Stimulated activated naive CD8-positive, alpha-beta T cell treated with anti-CD3 and anti-CD28 coated beads, Interleukin-15, Interleukin-2, amounts not matched to agents 100 ng/mL and 50 ng/mL, for 24 hours (primary cell): ENCODE measurements at regions not wholly inside any gene's neighbourhood (a gene's known extent, or its start where the extent isn't known, plus 50 kb on each side); places are given as distances from the start of the nearest gene placed in this dataset.

Experiments
- H3K27ac Mint-ChIP-seq: one replicate; pipeline ENCODE4 v1.8.0; 2021; ENCODE audit warnings: mild to moderate bottlenecking, mixed read lengths
- H3K27me3 Mint-ChIP-seq: one replicate; pipeline ENCODE4 v1.8.0; 2021; ENCODE audit warnings: mixed read lengths
- H3K36me3 Mint-ChIP-seq: one replicate; pipeline ENCODE4 v1.8.0; 2021; ENCODE audit warnings: low read depth, mixed read lengths
- H3K4me1 Mint-ChIP-seq: one replicate; pipeline ENCODE4 v1.8.0; 2021; ENCODE audit warnings: low read depth, mixed read lengths
- H3K4me3 Mint-ChIP-seq: one replicate; pipeline ENCODE4 v1.8.0; 2021; ENCODE audit warnings: mild to moderate bottlenecking, mixed read lengths
- H3K9me3 Mint-ChIP-seq: one replicate; pipeline ENCODE4 v1.8.0; 2021; ENCODE audit warnings: mixed read lengths

DNA sequence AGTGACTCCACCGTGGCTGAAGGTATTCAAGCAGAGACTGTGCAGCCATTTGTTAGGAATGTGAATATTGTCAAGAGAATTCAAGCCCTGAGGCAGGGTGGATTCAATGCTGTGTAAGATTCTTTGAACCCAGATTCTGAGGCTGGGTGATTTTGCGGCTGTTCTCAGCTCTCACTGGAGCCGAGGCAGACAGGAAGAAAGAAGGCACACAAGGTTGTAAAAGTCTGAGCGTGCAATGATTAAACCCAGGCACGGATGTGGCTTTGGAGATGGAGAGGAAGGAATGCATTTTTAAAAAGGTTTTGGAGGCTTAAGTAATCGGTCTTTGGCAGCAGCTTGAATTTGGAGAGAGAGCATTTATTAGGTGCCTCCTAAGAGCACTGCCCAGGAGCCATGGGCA lies 187.9 kb downstream of the KATNAL1 start:
- peak overlapping the region; percentile 6 for H3K27ac Mint-ChIP-seq
- H3K9me3 Mint-ChIP-seq = no peaks in the 10 kb centered on the region
- peaks cover 48% of the 10 kb centered on the region for H3K4me1 Mint-ChIP-seq
- H3K27me3 Mint-ChIP-seq = peaks cover 3% of the 10 kb centered on the region
- no peaks in the 10 kb centered on the region for H3K36me3 Mint-ChIP-seq
- no peak overlapping the region for H3K4me3 Mint-ChIP-seq

DNA sequence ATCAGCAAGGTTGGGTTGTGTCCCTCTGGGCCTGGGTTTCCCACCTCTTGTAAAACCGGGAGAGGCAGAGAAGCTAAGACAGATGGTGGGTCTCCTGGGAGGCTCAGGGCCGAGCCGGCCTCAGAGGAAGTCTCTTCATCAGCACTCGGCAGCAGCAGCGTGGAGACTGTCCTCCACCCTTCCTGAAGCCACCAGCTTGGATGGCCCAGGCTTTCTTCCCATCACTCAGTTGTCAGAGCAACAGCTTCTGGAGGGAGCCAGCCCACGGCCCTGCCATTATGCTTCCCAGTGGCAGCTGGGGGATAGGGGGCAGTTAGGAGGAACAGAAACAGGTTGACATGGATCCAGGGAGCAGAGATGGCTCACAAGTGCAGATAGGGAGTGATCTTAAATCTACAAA lies 191.0 kb downstream of the KATNAL1 start:
- Mint-ChIP-seq H3K27me3 (peaks cover 3% of the 10 kb centered on the region), H3K9me3 (no peaks in the 10 kb centered on the region), H3K4me1 (peaks cover 64% of the 10 kb centered on the region), H3K36me3 (no peaks in the 10 kb centered on the region), H3K27ac (no peak overlapping the region), H3K4me3 (no peak overlapping the region)

DNA sequence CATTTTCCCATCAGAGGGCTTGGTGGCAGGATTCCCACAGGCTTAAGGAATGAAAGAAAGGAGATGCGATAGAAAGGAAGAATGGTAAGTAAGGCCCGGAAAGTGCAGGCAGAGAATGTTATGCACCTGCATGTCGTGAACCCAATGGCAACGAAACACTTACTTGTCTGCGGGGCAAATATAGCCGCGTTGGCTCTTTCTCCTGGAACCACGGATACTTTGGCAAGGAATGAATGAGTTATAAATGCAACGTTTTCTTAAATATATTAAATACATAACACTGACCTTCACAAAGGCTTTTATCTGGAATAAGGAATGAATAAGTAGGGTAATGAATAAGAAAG lies 192.1 kb downstream of the KATNAL1 start:
- Mint-ChIP-seq H3K4me1 (peaks cover 52% of the 10 kb centered on the region), H3K27ac (no peak overlapping the region), H3K27me3 (peaks cover 3% of the 10 kb centered on the region), H3K36me3 (no peaks in the 10 kb centered on the region), H3K9me3 (no peaks in the 10 kb centered on the region), H3K4me3 (peak overlapping the region; percentile 78)

DNA sequence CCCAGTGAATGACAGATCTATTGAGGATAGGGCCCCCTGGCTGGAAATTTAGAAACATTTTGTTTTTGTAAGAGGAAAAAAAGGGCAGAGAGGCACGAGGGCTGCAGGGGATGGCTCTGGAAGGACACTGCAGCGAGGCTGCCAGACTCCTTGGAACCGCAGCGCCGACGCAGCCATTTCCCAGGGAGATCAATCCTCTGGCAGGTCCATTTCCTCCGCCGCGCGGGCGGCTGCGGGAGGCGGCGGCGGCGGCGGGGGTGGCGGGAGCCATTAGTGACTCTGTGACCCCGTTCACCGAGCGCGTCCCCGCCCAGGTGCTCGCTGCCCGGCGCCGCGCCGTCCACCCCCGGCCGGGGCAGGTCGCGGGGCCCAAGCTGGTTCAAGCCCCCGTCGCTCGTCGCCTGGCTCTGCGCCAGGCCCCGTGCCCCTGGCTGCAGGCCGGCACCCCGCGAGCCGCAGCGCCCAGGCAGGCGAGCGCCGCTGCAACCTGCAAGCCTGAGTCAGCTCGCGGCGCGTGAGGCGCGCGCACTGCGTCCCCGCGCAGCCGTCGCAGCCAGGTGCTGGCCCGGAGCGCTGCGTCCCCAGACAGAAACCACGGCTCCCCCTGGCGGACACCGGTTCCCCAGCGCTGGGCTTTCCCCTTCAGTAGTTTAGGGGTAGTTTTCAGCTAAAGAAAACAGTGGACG lies 192.6 kb downstream of the KATNAL1 start:
- H3K9me3 Mint-ChIP-seq = no peaks in the 10 kb centered on the region
- H3K36me3 Mint-ChIP-seq = no peaks in the 10 kb centered on the region
- H3K4me3 Mint-ChIP-seq = peak overlapping the region; percentile 83
- peak overlapping the region; percentile 8 for H3K27ac Mint-ChIP-seq
- H3K27me3 Mint-ChIP-seq = peaks cover 3% of the 10 kb centered on the region
- peaks cover 47% of the 10 kb centered on the region for H3K4me1 Mint-ChIP-seq

DNA sequence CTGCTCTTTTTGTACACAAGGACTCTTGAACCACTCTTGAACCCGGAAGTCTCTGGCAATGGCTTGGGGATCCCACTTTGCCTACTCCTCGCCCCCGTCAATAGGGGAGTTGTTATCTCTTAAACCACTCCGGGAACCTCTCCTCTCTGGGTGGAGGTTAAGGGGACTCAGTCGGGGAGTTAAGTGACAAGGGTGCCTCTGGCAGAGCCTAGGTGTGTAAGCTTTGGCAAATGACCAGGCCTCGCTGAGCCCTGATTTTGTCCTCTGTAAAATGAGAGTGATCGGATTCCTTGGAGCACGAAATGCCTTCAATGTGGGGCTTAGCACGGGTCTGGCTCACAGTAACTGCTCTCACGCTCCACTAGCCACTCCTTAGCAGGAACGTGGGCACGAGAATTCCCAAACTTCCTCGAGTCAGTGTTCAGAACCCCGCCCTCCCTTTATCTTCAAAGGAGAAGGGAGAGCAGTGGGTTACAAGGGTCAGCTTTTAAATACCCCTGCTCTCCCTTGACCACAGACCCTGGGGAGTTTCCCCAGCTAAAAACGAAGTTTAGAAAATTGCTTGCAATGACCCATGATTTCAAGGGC lies 193.3 kb downstream of the KATNAL1 start:
- Mint-ChIP-seq H3K36me3 (no peaks in the 10 kb centered on the region), H3K27ac (peak overlapping the region; percentile 8), H3K9me3 (no peaks in the 10 kb centered on the region), H3K4me3 (peak overlapping the region; percentile 83), H3K4me1 (peaks cover 41% of the 10 kb centered on the region), H3K27me3 (peaks cover 3% of the 10 kb centered on the region)

DNA sequence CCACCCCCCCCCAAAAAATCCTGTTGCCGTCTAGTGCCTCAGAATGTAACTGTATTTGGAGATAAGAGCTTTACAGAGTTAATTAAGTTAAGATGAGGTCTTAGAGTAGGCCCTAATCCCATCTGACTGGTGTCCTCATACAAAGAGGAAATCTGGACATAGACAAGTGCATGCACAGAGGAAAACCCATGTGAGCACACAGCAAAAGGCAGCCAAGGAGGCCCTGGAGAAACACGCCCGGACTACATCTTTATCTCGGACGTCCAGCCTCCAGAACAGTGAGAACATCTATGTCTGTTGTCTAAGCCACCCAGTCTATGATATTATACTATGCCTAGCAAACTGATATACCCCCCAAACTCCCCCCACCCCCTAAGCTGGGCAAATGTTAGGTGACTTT lies 193.8 kb downstream of the KATNAL1 start:
- Mint-ChIP-seq H3K27me3 (peaks cover 3% of the 10 kb centered on the region), H3K4me3 (no peak overlapping the region), H3K9me3 (no peaks in the 10 kb centered on the region), H3K4me1 (peaks cover 40% of the 10 kb centered on the region), H3K27ac (no peak overlapping the region), H3K36me3 (no peaks in the 10 kb centered on the region)

DNA sequence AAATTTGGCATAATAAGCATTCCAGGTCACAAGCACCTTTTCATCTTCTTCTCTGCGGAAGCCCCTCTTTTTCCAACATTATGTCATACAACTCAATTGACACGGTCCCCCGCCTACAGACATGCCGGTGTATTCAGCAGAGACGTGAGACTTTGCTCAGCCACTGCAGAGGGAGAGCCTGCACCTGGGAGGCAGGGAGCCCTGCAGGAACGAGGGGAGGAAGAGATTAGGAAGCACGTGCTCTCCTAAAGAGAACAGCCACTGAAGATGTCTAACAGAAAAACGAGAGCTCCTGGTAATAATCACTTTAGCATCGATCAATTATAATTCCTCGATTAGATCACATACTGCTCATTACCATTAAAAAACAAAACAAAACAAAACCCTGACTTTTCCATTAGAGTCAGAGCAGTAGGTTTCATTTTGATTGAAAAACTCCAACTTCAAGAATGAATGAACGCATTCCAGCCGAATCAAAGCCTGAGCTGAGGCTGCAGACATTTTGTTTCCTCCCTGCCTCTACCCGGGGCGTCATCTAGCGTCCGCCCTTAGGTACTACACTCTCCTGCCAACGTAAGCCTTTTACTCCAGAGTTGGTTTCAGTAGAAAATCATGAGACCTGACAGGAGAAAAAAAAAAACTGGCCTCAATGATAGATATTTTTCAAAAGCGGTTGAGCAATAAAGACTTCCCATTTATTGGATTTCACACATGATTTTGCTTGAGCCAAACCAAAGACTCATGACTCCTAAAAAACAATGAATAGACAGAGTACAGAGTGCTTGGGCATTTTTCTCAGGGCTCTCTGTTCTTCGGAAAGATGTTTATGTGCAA lies 194.5 kb downstream of the KATNAL1 start:
- Mint-ChIP-seq H3K27me3 (peaks cover 3% of the 10 kb centered on the region), H3K4me3 (peak overlapping the region; percentile 54), H3K27ac (no peak overlapping the region), H3K4me1 (peaks cover 36% of the 10 kb centered on the region), H3K36me3 (no peaks in the 10 kb centered on the region), H3K9me3 (no peaks in the 10 kb centered on the region)

DNA sequence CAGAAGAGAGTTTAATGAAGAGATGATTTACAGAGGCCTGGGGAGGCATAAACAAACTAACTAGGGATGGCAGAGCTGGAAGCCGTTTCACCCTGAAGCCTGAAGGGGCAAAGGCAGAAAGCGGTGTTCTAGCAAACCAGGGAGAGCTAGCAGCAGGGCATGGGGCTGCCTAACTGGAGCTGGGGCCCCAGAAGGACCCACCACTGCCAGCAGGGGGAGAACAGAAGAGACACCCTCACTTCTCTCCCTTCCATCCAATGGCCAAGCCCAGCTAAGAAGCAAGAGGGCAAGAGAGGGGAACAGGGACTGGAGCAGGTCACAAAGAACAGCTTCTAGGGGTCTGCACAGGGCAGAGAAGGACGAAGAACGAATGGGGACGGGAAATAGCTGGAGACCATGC lies 195.5 kb downstream of the KATNAL1 start:
- H3K4me3 Mint-ChIP-seq = no peak overlapping the region
- no peaks in the 10 kb centered on the region for H3K27me3 Mint-ChIP-seq
- H3K9me3 Mint-ChIP-seq = no peaks in the 10 kb centered on the region
- H3K36me3 Mint-ChIP-seq = no peaks in the 10 kb centered on the region
- H3K27ac Mint-ChIP-seq = no peak overlapping the region
- peaks cover 36% of the 10 kb centered on the region for H3K4me1 Mint-ChIP-seq

DNA sequence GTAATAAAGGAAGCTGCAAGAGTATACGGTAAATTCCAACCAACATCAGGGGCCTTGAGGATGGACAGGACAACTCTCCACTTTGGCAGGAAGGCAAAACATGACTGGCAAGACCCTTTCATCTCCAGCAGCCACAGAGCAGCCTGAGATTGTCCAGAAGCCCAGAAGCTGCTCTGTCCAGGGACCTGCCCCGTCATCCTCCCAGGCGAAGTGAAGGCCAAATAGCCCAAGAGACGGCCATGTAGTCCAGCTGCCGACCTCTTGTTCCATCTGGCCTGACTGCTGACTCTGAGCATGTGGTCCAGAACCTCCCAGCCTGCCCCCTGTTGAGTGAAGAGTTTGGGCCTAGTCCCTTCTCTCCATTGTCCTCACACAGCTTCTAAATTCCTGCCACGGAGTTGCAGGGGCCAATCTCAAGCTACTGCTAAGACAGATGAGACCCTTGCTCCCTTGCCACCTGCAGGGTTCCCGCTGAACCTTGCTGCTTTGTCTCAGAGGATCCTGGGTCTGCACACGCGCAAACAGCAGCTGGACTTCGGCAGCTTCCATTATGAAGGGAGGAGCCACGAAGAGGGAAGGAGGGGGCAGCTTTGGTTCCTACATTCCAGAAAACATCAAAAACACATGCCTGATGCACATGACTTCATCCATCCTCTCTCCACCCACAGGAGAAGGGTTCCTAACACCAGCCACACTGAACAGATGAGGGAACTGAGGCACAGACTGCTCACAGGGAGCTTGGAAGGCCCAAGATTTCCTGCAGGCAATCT lies 196.9 kb downstream of the KATNAL1 start:
- H3K4me1 Mint-ChIP-seq = peaks cover 31% of the 10 kb centered on the region
- no peaks in the 10 kb centered on the region for H3K9me3 Mint-ChIP-seq
- H3K36me3 Mint-ChIP-seq = no peaks in the 10 kb centered on the region
- no peak overlapping the region for H3K4me3 Mint-ChIP-seq
- no peak overlapping the region for H3K27ac Mint-ChIP-seq
- no peaks in the 10 kb centered on the region for H3K27me3 Mint-ChIP-seq

DNA sequence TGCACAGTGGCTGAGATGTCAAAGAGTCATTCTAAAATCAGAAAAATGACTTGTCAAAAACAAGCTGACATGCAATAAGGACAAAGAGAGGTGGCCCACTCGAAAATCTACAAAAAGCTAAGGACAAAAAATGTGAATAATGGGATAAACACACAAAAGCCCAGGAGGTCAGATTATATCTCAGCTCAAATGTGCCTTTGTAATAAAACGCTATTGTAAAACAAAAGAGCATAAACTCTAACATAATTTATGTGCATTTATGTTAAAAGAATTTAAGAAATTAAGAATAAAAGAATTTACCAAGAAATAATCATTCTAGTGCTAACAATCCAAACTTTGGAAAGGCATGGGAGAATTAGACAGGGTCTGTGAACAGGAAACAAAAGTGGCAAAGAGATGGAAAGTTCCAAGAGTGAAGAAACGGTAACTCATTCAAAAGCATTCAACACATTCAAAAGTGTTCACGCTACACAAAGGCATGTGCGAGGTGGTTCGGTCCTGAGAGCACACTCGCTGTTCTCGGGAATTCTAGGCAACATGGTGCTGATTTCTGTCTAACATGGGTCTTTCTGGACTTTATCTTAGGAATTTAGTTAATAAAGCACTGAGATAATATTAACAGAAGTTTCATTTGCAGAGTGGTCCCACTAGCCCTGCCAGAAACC lies 197.7 kb downstream of the KATNAL1 start:
- Mint-ChIP-seq H3K4me1 (peaks cover 27% of the 10 kb centered on the region), H3K4me3 (no peak overlapping the region), H3K9me3 (no peaks in the 10 kb centered on the region), H3K36me3 (no peaks in the 10 kb centered on the region), H3K27ac (no peak overlapping the region), H3K27me3 (no peaks in the 10 kb centered on the region)

DNA sequence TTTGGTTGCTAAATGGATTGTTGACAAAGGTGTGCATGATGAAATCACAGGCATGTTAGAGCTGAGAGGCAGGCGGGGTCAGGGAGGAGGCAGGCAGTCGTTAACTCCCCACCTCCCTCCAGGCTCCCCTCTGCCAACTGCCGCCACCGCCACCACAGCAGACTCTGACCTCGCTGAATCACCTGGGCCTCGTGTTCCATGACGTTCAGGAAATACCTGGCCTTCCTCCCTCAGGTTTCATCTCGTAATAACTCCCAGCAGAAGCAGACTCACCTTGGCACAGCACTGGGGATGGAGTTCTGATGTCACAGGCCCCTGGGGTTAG lies 198.5 kb downstream of the KATNAL1 start:
- Mint-ChIP-seq H3K27ac (no peak overlapping the region), H3K4me3 (no peak overlapping the region), H3K4me1 (peaks cover 21% of the 10 kb centered on the region), H3K27me3 (no peaks in the 10 kb centered on the region), H3K9me3 (no peaks in the 10 kb centered on the region), H3K36me3 (no peaks in the 10 kb centered on the region)

DNA sequence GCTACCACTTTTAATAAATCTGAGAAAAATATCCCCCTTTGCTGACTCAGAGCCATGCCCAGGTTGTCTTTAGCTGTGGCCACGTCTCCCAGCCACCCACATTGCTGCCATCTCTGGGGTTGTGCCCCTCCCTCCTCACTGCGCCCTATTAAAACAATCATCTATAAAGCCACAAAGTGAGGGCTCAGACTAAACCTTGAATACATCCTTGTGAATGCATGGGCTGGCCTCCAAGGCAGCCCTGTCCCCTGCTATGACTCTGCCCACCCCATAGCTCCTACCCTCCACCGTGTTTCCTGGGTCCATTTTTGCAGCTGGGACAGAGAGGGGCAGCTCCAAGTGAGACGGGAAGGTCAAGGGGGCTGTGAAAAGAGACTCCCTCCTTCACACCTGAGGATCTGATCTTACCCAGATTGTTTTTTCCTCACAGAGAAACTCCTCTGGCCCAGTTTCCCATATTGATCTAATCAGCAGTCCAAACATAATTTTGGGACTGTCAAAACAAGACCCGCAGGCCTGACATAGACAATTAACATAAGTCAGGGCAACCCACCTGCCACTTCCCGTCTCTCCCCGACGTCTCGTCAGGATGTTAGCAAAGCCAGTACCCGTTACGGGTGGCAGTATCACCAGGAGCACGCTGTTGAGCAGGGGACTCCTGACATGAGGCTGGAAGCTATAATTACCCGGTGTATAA lies 199.0 kb downstream of the KATNAL1 start:
- H3K27ac Mint-ChIP-seq = no peak overlapping the region
- H3K27me3 Mint-ChIP-seq = no peaks in the 10 kb centered on the region
- H3K4me1 Mint-ChIP-seq = peaks cover 19% of the 10 kb centered on the region
- H3K9me3 Mint-ChIP-seq = no peaks in the 10 kb centered on the region
- no peaks in the 10 kb centered on the region for H3K36me3 Mint-ChIP-seq
- no peak overlapping the region for H3K4me3 Mint-ChIP-seq

DNA sequence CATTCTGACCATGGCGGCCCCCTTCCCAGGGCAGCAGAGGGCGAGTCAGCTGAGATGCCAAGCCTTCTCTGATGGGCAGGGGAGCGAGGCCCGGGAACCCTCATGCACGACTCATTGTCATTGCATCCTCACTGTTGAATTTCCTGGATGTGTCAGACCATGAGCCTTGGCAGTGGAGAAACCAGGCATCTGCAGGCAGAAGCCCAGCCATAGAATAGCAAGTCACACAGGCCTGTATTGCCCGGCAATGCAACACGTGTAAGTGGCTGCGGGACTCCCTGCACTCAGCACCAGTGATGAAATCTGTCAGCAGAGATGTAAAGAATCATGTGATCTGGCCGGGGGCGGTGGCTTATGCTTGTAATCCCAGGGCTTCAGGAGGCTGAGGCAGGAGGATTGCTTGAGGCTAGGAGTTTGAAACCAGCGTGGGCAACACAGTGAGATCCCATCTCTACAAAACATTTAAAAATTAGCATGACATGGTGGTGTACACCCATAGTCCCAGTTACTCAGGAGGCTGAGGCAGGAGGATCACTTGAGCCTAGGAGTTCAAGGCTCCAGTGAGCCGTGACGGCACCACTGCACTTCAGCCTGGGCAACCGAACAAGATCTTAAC lies 199.7 kb downstream of the KATNAL1 start:
- Mint-ChIP-seq H3K9me3 (no peaks in the 10 kb centered on the region), H3K27me3 (no peaks in the 10 kb centered on the region), H3K4me1 (peaks cover 11% of the 10 kb centered on the region), H3K4me3 (no peak overlapping the region), H3K27ac (no peak overlapping the region), H3K36me3 (no peaks in the 10 kb centered on the region)

DNA sequence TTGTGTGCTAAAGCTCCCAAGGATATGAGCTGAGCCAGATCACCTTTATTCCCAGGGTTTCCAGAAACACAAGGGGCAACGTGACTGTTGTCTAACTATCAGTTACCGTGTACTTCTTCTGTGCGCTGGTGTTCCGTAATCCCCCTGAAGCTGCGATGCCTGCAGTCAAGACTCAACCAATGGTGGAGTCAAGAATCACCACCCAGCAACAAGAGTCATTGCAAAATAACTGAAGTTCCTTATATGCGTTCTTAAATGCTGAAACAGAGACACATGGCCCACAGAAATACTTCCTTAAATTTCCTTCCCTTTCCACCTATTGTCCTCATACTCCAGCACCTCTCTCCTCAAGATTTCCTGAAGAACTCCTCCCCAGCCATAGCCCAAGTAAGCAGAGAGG lies 200.2 kb downstream of the KATNAL1 start:
- no peak overlapping the region for H3K4me3 Mint-ChIP-seq
- H3K27ac Mint-ChIP-seq = no peak overlapping the region
- H3K27me3 Mint-ChIP-seq = no peaks in the 10 kb centered on the region
- H3K36me3 Mint-ChIP-seq = no peaks in the 10 kb centered on the region
- peaks cover 6% of the 10 kb centered on the region for H3K4me1 Mint-ChIP-seq
- no peaks in the 10 kb centered on the region for H3K9me3 Mint-ChIP-seq
